C4-2B (cell line): ENCODE measurements at regions not wholly inside any gene's neighbourhood (a gene's known extent, or its start where the extent isn't known, plus 50 kb on each side); places are given as distances from the start of the nearest gene placed in this dataset.

Source experiments
- H3K27ac ChIP-seq: fragments of 450-650 bp; 2 replicates; pipeline ENCODE4 v1.5.1; 2017
- CTCF ChIP-seq: fragments of 450-650 bp; conservative IDR thresholded peaks from 2 replicates; pipeline ENCODE4 v1.5.1; 2017; ENCODE audit warnings: mild to moderate bottlenecking
- ZFX ChIP-seq: fragments of 450-650 bp; IDR thresholded peaks from 2 replicates; pipeline ENCODE4 v1.6.1; 2017

GRCh38 chr9:107148216-107148615, 134.9 kb upstream of the RAD23B start:
- TF ChIP-seq CTCF (no peak), ZFX (no peak)
- H3K27ac ChIP-seq, result no peak overlapping the region

GRCh38 chr9:107149756-107150155, 133.3 kb upstream of the RAD23B start:
- no peak for TF ChIP-seq ZFX
- TF ChIP-seq CTCF, result no peak
- no peak overlapping the region for H3K27ac ChIP-seq

DNA sequence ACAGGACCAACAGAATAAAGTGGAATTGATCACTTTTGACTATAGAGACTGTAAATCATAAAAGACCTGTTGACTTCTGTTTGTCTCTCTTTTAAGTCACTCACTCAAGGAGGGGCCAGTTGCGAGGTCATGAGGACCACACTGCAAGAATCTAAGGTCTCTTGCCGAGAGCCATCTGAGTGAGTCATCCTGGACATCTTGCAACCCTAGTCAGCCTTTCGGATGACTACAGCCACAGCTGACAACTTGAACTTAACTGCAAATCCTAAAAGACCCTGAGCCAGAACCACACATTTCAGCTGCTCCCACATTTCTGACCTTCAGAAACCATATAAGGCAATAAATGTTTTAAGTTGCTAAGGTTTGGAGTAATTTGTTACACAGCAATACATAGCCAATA, 129.7 kb upstream of the RAD23B start:
- TF ChIP-seq CTCF, result no peak
- no peak for TF ChIP-seq ZFX
- peak overlapping the region; percentile 12; the same call in 1 of the 2 replicates for H3K27ac ChIP-seq

GRCh38 chr9:107154291-107154690, 128.8 kb upstream of the RAD23B start:
- TF ChIP-seq CTCF, result no peak
- TF ChIP-seq ZFX, result no peak
- H3K27ac ChIP-seq, result no peak overlapping the region; the same call in 1 of the 2 replicates

- no peak for TF ChIP-seq ZFX
- TF ChIP-seq CTCF, result no peak
- no peak overlapping the region for H3K27ac ChIP-seq
Measured at GRCh38 chr9:107154766-107155165, 128.3 kb upstream of the RAD23B start.

DNA sequence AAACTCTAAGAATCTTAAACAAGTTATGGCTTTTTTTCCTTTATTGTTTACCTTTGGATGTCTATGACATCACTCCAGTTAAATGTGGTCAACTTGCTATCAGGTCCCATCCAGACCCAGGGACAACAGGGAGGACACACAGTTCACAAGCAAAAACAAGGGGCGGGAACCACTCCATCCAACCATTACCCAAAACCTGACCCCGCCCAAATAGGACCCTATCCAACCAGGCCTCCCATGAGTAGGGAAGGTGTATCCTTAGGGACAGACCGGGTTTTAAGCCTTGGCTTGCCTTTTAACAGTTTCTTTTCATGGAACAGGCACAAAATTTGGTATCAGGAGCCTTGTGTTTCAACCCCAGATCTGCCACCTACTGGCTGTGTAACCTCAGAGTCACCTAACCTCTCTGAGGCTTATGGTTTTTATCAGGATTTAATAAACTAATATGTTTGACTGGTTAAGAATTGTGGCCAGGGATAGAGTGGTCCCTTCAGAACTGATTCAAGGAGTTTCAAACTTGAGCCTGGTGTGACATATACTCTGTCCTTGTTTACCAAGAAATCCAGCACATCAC, 127.7 kb upstream of the RAD23B start:
- no peak overlapping the region for H3K27ac ChIP-seq
- TF ChIP-seq CTCF (peak; percentile 32), ZFX (no peak)

- no peak overlapping the region for H3K27ac ChIP-seq
- TF ChIP-seq CTCF (peak; percentile 44), ZFX (no peak)
Measured at GRCh38 chr9:107158321-107158720, 124.8 kb upstream of the RAD23B start.
